Trophoblast cell (in vitro differentiated cells and primary cell): ENCODE measurements at regions not wholly inside any gene's neighbourhood (a gene's known extent, or its start where the extent isn't known, plus 50 kb on each side); places are given as distances from the start of the nearest gene placed in this dataset.

Experiments used
- DNase-seq, 2 donors: peaks; one replicate each; pipeline ENCODE4 v3.0.0-alpha.2; 2016
- H2AFZ ChIP-seq: 2 replicates; pipeline ENCODE4 v1.6.1; 2013; ENCODE audit warnings: low read length, moderate library complexity, mild to moderate bottlenecking; ENCODE audit not compliant: insufficient read depth, poor library complexity
- H2AK5ac ChIP-seq: 2 replicates; pipeline ENCODE4 v1.6.1; 2013; ENCODE audit warnings: mild to moderate bottlenecking, low read length
- H2BK120ac ChIP-seq: 2 replicates; pipeline ENCODE4 v1.6.1; 2013; ENCODE audit warnings: low read length, mild to moderate bottlenecking, moderate library complexity; ENCODE audit not compliant: insufficient read depth, poor library complexity
- H2BK12ac ChIP-seq: 2 replicates; pipeline ENCODE4 v1.6.1; 2013; ENCODE audit warnings: mild to moderate bottlenecking, low read length, moderate library complexity
- H2BK5ac ChIP-seq: 2 replicates; pipeline ENCODE4 v1.6.1; 2013; ENCODE audit warnings: low read length, low read depth, moderate library complexity, mild to moderate bottlenecking; ENCODE audit not compliant: poor library complexity
- H3K14ac ChIP-seq: 2 replicates; pipeline ENCODE4 v1.6.1; 2013; ENCODE audit warnings: mild to moderate bottlenecking, low read length
- H3K18ac ChIP-seq: 2 replicates; pipeline ENCODE4 v1.6.1; 2013; ENCODE audit warnings: mild to moderate bottlenecking, low read length
- H3K23ac ChIP-seq: 2 replicates; pipeline ENCODE4 v1.6.1; 2013; ENCODE audit warnings: low read length
- H3K27ac ChIP-seq: 2 replicates; pipeline ENCODE4 v1.5.1; 2013; ENCODE audit warnings: low read depth, mild to moderate bottlenecking, inconsistent platforms, low read length, moderate library complexity
- H3K27me3 ChIP-seq: 2 replicates; pipeline ENCODE4 v1.6.1; 2013; ENCODE audit warnings: inconsistent platforms, mild to moderate bottlenecking, low read length, moderate library complexity; ENCODE audit not compliant: insufficient read depth
- H3K36me3 ChIP-seq, 2 experiments: 1 replicate in 1 of 2; 2 replicates in 1 of 2; pipeline ENCODE4 v1.6.1; 2013; ENCODE audit warnings: low read length in 2 of 2, mild to moderate bottlenecking in 2 of 2, moderate library complexity in 1 of 2; ENCODE audit not compliant: insufficient read depth in 2 of 2, control insufficient read depth in 1 of 2
- H3K4ac ChIP-seq: 2 replicates; pipeline ENCODE4 v1.6.1; 2013; ENCODE audit warnings: low read depth, mild to moderate bottlenecking, low read length, moderate library complexity
- H3K4me1 ChIP-seq, 2 experiments: 1 replicate in 1 of 2; 2 replicates in 1 of 2; pipeline ENCODE4 v1.6.1; 2013; ENCODE audit warnings: low read length in 2 of 2, mild to moderate bottlenecking in 2 of 2, moderate library complexity in 1 of 2; ENCODE audit not compliant: insufficient read depth in 2 of 2, control insufficient read depth in 1 of 2
- H3K4me2 ChIP-seq: 2 replicates; pipeline ENCODE4 v1.6.1; 2013; ENCODE audit warnings: inconsistent platforms, mild to moderate bottlenecking, low read length, moderate library complexity
- H3K4me3 ChIP-seq: 2 replicates; pipeline ENCODE4 v1.5.1; 2013; ENCODE audit warnings: mild to moderate bottlenecking, low read depth, low read length, inconsistent platforms
- H3K79me1 ChIP-seq: one replicate; pipeline ENCODE4 v1.6.1; 2013; ENCODE audit warnings: low read length
- H3K79me2 ChIP-seq: 2 replicates; pipeline ENCODE4 v1.6.1; 2013; ENCODE audit warnings: low read length, mild to moderate bottlenecking; ENCODE audit not compliant: control insufficient read depth, insufficient read depth, poor library complexity
- H3K9ac ChIP-seq: 2 replicates; pipeline ENCODE4 v1.6.1; 2013; ENCODE audit warnings: mild to moderate bottlenecking, low read length
- H3K9me3 ChIP-seq: 2 replicates; pipeline ENCODE4 v1.6.1; 2013; ENCODE audit warnings: low read depth, mild to moderate bottlenecking, control low read depth, inconsistent platforms, low read length; ENCODE audit not compliant: insufficient read depth
- H4K12ac ChIP-seq: 2 replicates; pipeline ENCODE4 v1.6.1; 2013; ENCODE audit warnings: low read depth, mild to moderate bottlenecking, low read length, moderate library complexity
- H4K8ac ChIP-seq: 2 replicates; pipeline ENCODE4 v1.6.1; 2013; ENCODE audit warnings: low read depth, mild to moderate bottlenecking, low read length, moderate library complexity
- H4K91ac ChIP-seq: one replicate; pipeline ENCODE4 v1.6.1; 2013; ENCODE audit warnings: low read depth, mild to moderate bottlenecking, low read length, moderate library complexity
- WGBS: extraction: QIAGEN DNeasy Blood & Tissue Kit; methylation state at CpG from one replicate; pipeline ENCODE4 v1.1.7; 2013; ENCODE audit warnings: missing lambda C conversion rate; ENCODE audit not compliant: insufficient read length, insufficient coverage; ENCODE audit errors: extremely low coverage; 5-methylcytosine and 5-hydroxymethylcytosine counted together

DNA sequence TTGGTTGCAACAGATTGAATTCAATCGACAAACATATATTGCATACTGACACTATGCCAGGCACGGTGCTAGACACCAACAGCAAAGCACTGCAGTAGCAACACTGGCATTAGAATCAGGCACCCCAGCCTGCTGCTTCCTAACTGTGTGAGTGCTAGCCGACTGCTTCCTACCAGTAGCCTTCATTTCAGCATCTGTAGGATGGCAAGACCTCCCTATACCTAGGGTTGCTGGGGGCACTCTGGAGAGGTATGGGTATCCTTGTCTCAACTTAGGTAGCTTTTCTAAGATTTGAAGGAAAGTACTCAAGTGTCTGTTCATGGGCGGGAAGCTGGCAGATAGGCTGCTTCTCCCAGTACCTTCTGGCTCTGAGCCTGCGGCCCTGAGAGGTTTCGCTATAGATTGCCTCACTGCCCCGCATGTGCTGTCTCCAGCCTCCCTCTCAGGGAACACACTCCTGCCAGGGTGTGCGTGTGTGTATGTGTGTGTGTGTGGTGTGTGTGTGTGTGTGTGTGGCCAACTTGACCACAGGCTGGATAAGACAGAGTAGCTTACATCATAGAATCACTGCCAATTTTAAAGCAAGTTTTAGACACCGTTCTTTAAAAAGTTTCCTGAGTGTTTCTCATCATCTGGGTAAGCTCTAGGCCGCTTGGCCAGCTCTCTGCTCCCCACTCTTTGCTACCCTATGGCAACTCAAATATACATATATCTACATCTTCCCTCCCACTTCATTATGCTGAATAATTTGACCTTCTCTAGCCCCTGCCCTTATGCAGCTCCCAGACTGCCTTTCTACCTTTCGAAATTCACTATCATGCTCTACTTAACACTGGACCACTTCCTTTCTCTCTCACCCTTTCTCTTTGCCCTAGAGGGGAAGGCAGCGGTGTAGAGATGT lies 97.0 kb upstream of the PJA1 start:
- whole genome bisulfite sequencing, result no CpG with 5 or more reads among the region's 12 CpGs
- Histone ChIP-seq H2BK12ac (no peak overlapping the region), H3K14ac (no peak overlapping the region), H3K79me2 (no peaks in the 10 kb centered on the region), H3K9ac (no peak overlapping the region), H4K12ac (no peak overlapping the region), H3K9me3 (no peaks in the 10 kb centered on the region), H3K4me3 (no peak overlapping the region), H3K36me3 (no peaks in the 10 kb centered on the region), H3K79me1 (no peaks in the 10 kb centered on the region), H3K23ac (no peak overlapping the region), H3K18ac (no peak overlapping the region), H4K8ac (no peak overlapping the region), H2BK5ac (no peak overlapping the region), H3K4ac (no peak overlapping the region), H3K27ac (no peak overlapping the region), H2AFZ (no peak overlapping the region), H2AK5ac (no peak overlapping the region), H4K91ac (no peak overlapping the region), H3K4me2 (no peak overlapping the region), H2BK120ac (no peak overlapping the region), H3K27me3 (peaks cover 27% of the 10 kb centered on the region), H3K4me1 (no peaks in the 10 kb centered on the region)
- DNase-seq, result no peak

DNA sequence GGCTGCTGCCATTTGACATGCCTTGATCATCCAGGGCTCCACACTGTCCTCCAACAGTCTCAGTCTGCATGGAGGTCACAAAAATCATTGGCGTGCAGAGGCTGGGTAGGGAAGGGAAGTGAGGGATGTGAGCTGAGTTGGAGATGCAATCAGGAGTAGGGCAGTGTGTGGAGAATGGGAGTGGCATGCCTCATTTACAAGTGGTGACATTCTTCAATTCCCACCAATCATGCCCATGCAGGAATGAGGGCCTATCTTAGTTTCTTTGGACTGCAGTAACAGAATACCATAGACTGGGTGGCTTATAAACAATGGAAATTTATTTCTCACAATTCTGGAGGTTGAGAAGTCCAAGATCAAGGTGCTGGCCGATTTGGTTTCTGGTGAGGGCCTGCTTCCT lies 94.9 kb upstream of the PJA1 start:
- no peak overlapping the region for H2AK5ac ChIP-seq
- H2BK120ac ChIP-seq, result no peak overlapping the region
- no peak overlapping the region for H3K14ac ChIP-seq
- no peaks in the 10 kb centered on the region for H3K36me3 ChIP-seq
- H2BK5ac ChIP-seq, result no peak overlapping the region
- H3K79me1 ChIP-seq, result no peaks in the 10 kb centered on the region
- no peak overlapping the region for H3K27ac ChIP-seq
- no peaks in the 10 kb centered on the region for H3K4me1 ChIP-seq
- no peak overlapping the region for H3K4ac ChIP-seq
- H3K27me3 ChIP-seq, result peaks cover 22% of the 10 kb centered on the region
- H3K4me2 ChIP-seq, result no peak overlapping the region
- H2AFZ ChIP-seq, result no peak overlapping the region
- no peak overlapping the region for H2BK12ac ChIP-seq
- no CpG with 5 or more reads among the region's 2 CpGs for WGBS
- H3K9ac ChIP-seq, result no peak overlapping the region
- no peak overlapping the region for H3K4me3 ChIP-seq
- no peak for DNase-seq
- no peak overlapping the region for H3K23ac ChIP-seq
- H3K79me2 ChIP-seq, result no peaks in the 10 kb centered on the region
- H4K91ac ChIP-seq, result no peak overlapping the region
- no peaks in the 10 kb centered on the region for H3K9me3 ChIP-seq
- no peak overlapping the region for H4K12ac ChIP-seq
- no peak overlapping the region for H3K18ac ChIP-seq
- H4K8ac ChIP-seq, result no peak overlapping the region

DNA sequence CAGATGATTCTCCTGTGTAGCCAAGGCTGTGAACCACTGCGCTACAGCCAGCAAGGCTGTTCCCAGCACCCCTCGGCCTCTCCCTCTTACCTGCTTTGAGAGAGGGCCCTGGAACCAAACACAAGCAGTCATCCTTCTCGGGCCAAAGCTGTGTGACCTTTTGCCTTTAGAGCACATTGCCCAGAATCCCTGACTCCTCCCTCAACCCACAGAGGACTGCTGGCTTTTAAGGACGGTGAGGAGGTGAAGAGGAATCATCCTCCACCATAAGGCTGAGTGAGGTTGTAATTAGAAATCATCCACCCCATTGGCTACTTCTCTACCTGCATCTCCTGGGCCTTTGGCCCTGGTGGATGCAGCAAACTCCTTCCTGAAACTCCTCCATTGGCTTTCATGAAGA lies 93.6 kb upstream of the PJA1 start:
- Histone ChIP-seq H3K79me1 (no peaks in the 10 kb centered on the region), H3K9me3 (no peaks in the 10 kb centered on the region), H3K23ac (no peak overlapping the region), H3K27me3 (peaks cover 17% of the 10 kb centered on the region), H2AK5ac (no peak overlapping the region), H4K12ac (no peak overlapping the region), H2BK5ac (no peak overlapping the region), H2AFZ (no peak overlapping the region), H2BK120ac (no peak overlapping the region), H3K4me3 (no peak overlapping the region), H3K36me3 (no peaks in the 10 kb centered on the region), H3K14ac (no peak overlapping the region), H4K91ac (no peak overlapping the region), H2BK12ac (no peak overlapping the region), H3K4me2 (no peak overlapping the region), H3K4ac (no peak overlapping the region), H3K79me2 (no peaks in the 10 kb centered on the region), H3K27ac (no peak overlapping the region), H3K18ac (no peak overlapping the region), H3K9ac (no peak overlapping the region), H4K8ac (no peak overlapping the region), H3K4me1 (no peaks in the 10 kb centered on the region)
- DNase-seq, result no peak
- no CpG with 5 or more reads among the region's 4 CpGs for WGBS

DNA sequence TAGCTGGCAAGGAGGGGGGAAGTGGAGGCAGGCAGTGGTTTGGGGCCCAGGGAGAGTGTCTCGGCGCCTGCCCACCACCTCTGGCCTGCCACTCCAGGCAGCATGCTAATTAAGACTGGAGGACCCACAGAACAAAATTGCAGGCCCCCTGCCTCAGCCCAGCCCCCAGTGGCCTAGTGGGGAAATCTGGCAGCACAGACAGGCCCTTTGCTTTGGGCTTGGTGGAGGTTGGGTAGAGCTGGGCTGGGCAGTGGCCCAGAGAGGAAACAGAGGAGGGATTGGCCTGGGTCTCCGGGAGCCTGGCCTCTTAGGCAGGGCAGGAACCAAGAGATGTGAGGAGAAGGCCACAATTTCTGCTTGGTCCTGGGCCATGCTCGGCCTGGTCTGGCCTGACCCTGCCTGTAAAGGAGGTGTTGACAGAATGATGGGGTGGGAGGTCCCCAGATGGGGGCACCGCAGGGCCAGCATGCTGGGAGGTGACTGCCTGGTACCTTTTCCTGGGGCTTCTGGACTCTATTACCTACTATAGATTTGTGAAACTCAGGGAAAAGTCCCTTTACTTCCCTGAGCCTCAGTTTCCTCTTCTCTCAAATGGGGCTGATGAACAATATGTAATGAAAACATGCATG lies 92.4 kb upstream of the PJA1 start:
- H3K27ac ChIP-seq, result no peak overlapping the region
- H2BK120ac ChIP-seq, result no peak overlapping the region
- H2BK5ac ChIP-seq, result no peak overlapping the region
- H2AFZ ChIP-seq, result no peak overlapping the region
- H2AK5ac ChIP-seq, result no peak overlapping the region
- no peak overlapping the region for H3K23ac ChIP-seq
- H3K36me3 ChIP-seq, result no peaks in the 10 kb centered on the region
- H3K14ac ChIP-seq, result no peak overlapping the region
- no peak overlapping the region for H4K8ac ChIP-seq
- no peaks in the 10 kb centered on the region for H3K9me3 ChIP-seq
- DNase-seq, result no peak
- H3K18ac ChIP-seq, result no peak overlapping the region
- no peak overlapping the region for H3K9ac ChIP-seq
- no peaks in the 10 kb centered on the region for H3K79me2 ChIP-seq
- no peak overlapping the region for H2BK12ac ChIP-seq
- H3K4me2 ChIP-seq, result no peak overlapping the region
- no peak overlapping the region for H3K4me3 ChIP-seq
- no peak overlapping the region for H4K12ac ChIP-seq
- H3K4ac ChIP-seq, result no peak overlapping the region
- no peak overlapping the region for H4K91ac ChIP-seq
- peaks cover 8% of the 10 kb centered on the region for H3K27me3 ChIP-seq
- H3K4me1 ChIP-seq, result no peaks in the 10 kb centered on the region
- WGBS, result no CpG with 5 or more reads among the region's 5 CpGs
- no peaks in the 10 kb centered on the region for H3K79me1 ChIP-seq
